Mammary epithelial cell (primary cell): ENCODE measurements at regions not wholly inside any gene's neighbourhood (a gene's known extent, or its start where the extent isn't known, plus 50 kb on each side); places are given as distances from the start of the nearest gene placed in this dataset.

Source experiments
- EZH2 ChIP-seq: IDR thresholded peaks from 2 replicates; pipeline ENCODE4 v1.6.1; 2012; ENCODE audit warnings: low read length, inconsistent platforms, borderline replicate concordance
- TF ChIP-seq, protein P1 (sequence below), 2 donors: IDR thresholded peaks in 1 of 2; conservative IDR thresholded peaks in 1 of 2; 2 replicates each; pipeline ENCODE4 v1.5.1; 2011 to 2012; ENCODE audit warnings: inconsistent platforms in 2 of 2, low read length in 2 of 2, mild to moderate bottlenecking in 2 of 2, control low read depth in 1 of 2, low read depth in 1 of 2; ENCODE audit not compliant: insufficient read depth in 1 of 2; ENCODE audit errors: extremely low read depth in 1 of 2

DNA sequence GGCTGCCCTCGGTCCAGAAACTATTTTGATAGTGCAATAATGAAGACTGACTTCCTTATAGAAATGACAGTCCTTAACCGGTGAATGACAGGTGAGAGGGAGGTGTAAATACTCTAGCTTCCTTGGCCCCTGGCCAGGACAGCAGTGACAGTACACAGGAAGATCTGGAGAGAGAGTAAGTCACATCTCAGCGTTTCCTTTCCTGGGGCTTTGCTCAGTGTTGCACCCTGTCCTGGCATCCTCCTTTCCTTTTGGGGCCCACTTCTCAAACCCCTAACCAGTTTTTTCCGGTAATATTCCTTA lies 336.9 kb downstream of the CD83 start:
- TF ChIP-seq, protein P1, sequence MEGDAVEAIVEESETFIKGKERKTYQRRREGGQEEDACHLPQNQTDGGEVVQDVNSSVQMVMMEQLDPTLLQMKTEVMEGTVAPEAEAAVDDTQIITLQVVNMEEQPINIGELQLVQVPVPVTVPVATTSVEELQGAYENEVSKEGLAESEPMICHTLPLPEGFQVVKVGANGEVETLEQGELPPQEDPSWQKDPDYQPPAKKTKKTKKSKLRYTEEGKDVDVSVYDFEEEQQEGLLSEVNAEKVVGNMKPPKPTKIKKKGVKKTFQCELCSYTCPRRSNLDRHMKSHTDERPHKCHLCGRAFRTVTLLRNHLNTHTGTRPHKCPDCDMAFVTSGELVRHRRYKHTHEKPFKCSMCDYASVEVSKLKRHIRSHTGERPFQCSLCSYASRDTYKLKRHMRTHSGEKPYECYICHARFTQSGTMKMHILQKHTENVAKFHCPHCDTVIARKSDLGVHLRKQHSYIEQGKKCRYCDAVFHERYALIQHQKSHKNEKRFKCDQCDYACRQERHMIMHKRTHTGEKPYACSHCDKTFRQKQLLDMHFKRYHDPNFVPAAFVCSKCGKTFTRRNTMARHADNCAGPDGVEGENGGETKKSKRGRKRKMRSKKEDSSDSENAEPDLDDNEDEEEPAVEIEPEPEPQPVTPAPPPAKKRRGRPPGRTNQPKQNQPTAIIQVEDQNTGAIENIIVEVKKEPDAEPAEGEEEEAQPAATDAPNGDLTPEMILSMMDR (conservative IDR thresholded peaks at IDR 0.05 in 1 of 2, IDR thresholded peaks at IDR 0.05 in 1 of 2; ENCODE audit: extremely low read depth in 1 of 2, insufficient read depth in 1 of 2, low read depth in 1 of 2, low read length in 2 of 2), result no peak
- TF ChIP-seq EZH2, result no peak
